HTR-8/SVneo (cell line): ENCODE measurements at regions not wholly inside any gene's neighbourhood (a gene's known extent, or its start where the extent isn't known, plus 50 kb on each side); places are given as distances from the start of the nearest gene placed in this dataset.

Experiments
- DNase-seq: peaks from one replicate; pipeline ENCODE4 v3.0.0; 2011; ENCODE audit warnings: low spot score, mixed read lengths; ENCODE audit not compliant: insufficient read length
- FAIRE-seq: peaks from 2 replicates; lab custom pipeline; 2011; peaks lifted over from hg19 to GRCh38; lab: Jason Lieb, UNC

- DNase-seq = no peak
- FAIRE-seq = no peak
Observed at GRCh38 chr1:166221316-166221715, 54.5 kb upstream of the FAM78B start.

- DNase-seq (no peak), FAIRE-seq (no peak)
Observed at GRCh38 chr1:166233750-166234366, 67.1 kb upstream of the FAM78B start.

DNA sequence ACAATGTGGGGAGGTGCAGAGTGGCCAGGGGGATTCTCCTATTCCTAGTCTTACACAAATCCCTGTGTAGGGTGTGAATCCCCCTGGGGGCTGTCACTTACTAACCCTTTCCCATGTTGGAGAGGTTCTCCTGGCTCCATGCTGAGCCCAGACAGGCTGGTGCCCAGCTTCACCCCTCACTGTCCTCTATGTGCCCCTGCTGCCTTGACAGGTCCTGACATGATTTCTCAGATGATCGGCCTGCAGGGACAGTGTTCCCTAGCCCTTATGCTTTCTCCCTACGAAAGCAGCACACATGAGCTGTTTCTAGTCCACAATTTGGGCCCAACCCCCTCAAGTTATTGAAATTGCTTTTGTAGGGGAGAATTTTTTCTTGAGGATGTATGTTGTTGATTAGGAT is 68.9 kb upstream of the FAM78B start:
- DNase-seq (no peak), FAIRE-seq (no peak)

GRCh38 chr1:166237675-166238074 is 70.9 kb upstream of the FAM78B start:
- DNase-seq = no peak
- no peak for FAIRE-seq

DNA sequence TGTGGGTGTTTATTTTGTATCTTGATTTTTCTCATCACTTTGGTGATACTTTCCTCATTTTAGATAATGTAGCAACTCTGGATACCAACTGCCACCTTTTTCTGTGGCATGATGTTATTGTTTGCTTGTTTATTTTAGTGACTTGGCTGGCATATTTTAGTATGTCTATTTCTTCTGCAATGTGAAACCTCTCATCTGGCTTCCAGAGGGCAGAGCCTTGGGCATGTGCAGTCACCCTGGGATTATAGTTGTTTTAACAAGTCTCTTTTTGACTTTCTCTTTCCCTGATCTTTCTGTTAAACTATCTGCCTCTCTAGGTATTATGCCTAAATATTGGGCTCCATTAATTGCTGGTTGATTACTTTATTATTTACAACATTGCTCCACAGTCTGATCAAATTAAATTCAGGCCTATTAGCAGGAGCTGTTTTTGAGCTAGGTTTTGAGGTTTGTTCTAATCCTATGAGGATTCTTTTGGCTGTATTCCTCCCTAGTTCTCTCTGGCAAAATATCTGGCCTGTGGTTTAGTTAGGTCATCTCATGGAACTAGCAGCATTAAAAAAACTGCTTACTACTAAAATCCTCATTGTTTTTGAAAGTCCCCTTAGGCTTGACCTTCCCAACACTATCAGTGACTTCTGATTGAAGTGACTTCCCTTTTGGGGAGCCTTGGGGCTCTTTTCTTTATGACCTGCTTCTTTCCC is 86.4 kb upstream of the FAM78B start:
- DNase-seq = no peak
- no peak for FAIRE-seq

- FAIRE-seq (no peak), DNase-seq (no peak)
Observed at GRCh38 chr1:166258017-166258416, 91.2 kb upstream of the FAM78B start.

DNA sequence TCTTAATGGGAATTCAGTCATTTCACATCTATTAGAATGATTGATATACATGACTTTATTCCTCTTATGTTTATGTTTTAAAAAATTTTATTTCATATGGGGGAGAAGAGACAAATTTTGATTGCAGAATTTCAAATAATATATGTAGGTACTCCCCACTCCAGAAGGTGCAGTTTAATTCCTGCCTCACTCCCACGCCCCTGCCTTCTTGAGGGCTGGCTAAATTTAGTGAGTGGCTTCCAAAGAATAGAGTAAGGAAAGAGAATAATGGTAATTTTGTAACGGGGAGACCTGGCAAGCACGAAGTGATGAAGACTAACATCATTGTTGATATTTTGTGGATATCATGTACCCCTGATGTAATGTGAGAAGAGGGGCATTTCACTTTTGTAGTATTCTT is 94.7 kb upstream of the FAM78B start:
- no peak for DNase-seq
- FAIRE-seq = no peak

DNA sequence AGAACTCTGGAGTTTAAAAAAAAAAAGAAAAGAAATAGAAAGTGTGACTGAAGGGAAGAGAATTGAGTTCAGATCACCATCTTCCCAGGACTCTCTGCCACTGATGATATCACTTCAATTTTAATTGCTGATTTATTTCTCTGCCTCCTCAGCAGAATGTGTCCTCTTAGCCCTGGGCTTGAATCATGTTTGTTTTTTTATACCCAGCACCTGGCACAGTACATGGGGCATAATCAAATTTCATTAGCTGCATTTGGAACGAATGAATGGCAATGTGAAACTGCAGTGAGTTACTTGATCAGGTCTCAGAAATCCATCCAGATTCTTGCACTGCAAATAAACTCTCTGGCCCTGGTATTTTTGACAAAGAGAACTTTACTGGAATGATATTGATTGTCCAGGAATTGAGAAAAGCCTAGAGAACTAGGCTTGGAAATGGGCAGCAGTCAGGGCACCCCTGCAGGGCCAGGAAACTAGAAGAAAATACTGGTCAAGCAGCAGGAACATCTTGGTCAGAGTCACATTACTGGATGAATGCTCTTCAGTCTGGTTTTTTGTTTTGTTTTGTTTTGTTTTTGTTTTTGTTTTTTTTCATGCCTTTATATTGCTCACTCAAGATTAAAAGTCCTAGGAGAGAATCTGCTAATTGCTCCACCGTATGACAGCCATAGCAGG is 103.8 kb upstream of the FAM78B start:
- FAIRE-seq (no peak), DNase-seq (no peak)

GRCh38 chr1:166271151-166271538 is 104.3 kb upstream of the FAM78B start:
- FAIRE-seq (no peak), DNase-seq (no peak)

GRCh38 chr1:166272155-166272554 is 105.4 kb upstream of the FAM78B start:
- DNase-seq (no peak), FAIRE-seq (no peak)

- FAIRE-seq = no peak
- DNase-seq = no peak
Observed at GRCh38 chr1:166272851-166273250, 106.0 kb upstream of the FAM78B start.

DNA sequence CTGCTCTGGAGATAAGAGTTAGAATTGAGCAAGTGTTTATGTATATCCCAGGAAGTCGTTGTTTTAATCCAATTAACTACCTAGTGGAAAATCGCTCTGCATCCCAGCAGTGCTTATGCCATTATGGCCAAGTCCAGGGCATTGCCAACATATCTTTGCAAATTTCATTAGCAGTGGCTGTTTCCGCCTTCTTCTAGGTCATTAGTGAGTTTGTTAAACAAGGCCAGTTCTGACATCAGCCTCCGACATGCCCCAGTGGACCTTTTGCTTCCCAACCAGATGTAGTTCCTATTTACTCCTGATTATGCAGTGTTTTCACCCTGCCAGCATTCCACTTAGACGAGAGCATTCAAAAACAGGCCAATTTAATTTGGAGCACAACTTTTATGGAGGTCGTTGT is 106.8 kb upstream of the FAM78B start:
- DNase-seq = no peak
- FAIRE-seq = no peak

GRCh38 chr1:166282391-166283137 is 115.8 kb upstream of the FAM78B start:
- no peak for FAIRE-seq
- no peak for DNase-seq

DNA sequence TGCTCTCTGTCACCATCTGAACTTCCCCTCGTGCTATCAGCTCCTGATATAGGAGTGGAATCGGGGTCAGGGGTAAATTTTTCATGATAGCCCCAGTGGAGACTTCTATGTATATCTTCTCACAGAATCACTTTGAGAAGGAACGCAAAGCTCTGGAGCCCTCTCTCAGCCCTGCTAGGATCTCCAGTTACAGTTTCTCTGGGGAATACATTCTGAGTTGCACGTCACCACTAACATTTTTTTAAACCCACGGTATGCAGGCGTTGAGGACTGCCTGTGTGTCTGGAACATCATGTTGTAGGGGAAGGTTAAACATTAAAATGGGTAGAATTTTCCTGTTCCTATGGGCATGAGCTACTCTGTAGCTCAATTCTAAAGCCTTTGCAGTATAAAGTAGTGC is 116.4 kb upstream of the FAM78B start:
- no peak for FAIRE-seq
- DNase-seq = no peak

- DNase-seq = no peak
- no peak for FAIRE-seq
Observed at GRCh38 chr1:166283600-166283999, 116.8 kb upstream of the FAM78B start.

- DNase-seq (no peak), FAIRE-seq (no peak)
Observed at GRCh38 chr1:166289309-166290050, 122.7 kb upstream of the FAM78B start.

GRCh38 chr1:166295656-166296055 is 128.9 kb upstream of the FAM78B start:
- FAIRE-seq (no peak), DNase-seq (no peak)

GRCh38 chr1:166297993-166298392 is 131.2 kb upstream of the FAM78B start:
- FAIRE-seq = no peak
- no peak for DNase-seq

- no peak for FAIRE-seq
- DNase-seq = no peak
Observed at GRCh38 chr1:166300767-166301166, 134.0 kb upstream of the FAM78B start.
